T-helper 2 cell treated with Interferon-gamma antibody and Interleukin-4, amounts not matched to agents 5 μg/mL and 100 μg/mL, for 36 hours (primary cell): ENCODE measurements at regions not wholly inside any gene's neighbourhood (a gene's known extent, or its start where the extent isn't known, plus 50 kb on each side); places are given as distances from the start of the nearest gene placed in this dataset.

Experiments used
- DNase-seq: peaks from one replicate; pipeline ENCODE4 v3.0.0; 2021; ENCODE audit warnings: low spot score
- H3K27ac Mint-ChIP-seq: one replicate; pipeline ENCODE4 v1.8.0; 2021; ENCODE audit warnings: mild to moderate bottlenecking, mixed read lengths
- H3K27me3 Mint-ChIP-seq: one replicate; pipeline ENCODE4 v1.8.0; 2021; ENCODE audit warnings: low read depth, mixed read lengths
- H3K36me3 Mint-ChIP-seq: one replicate; pipeline ENCODE4 v1.8.0; 2021; ENCODE audit warnings: low read depth, mixed read lengths
- H3K4me1 Mint-ChIP-seq: one replicate; pipeline ENCODE4 v1.8.0; 2021; ENCODE audit warnings: low read depth, mixed read lengths
- H3K4me3 Mint-ChIP-seq: one replicate; pipeline ENCODE4 v1.8.0; 2022; ENCODE audit warnings: mild to moderate bottlenecking, moderate library complexity, mixed read lengths
- H3K9me3 Mint-ChIP-seq: one replicate; pipeline ENCODE4 v1.8.0; 2021; ENCODE audit warnings: mixed read lengths

DNA sequence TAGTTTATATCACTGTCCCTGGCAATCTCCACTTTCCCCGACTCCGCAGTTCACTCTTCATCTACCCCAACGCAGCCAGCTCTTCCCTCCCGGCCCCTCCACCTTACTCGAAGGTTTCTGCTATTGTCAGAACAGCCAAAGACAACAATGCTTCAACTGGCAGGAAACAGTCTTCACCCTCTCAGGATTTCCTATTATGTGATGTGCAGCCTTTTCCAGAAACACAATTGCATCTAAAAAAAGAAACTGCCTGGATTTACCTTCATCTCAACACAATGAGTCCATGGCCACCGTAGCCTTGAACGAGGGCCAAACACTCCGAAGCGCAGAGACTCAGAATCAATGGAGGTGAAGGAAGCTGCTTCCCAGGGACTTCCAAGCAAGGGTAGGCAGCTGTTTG, 182.1 kb upstream of the TSC22D2 start:
- Mint-ChIP-seq H3K36me3 (no peaks in the 10 kb centered on the region), H3K27ac (no peak overlapping the region), H3K4me1 (peaks cover 1% of the 10 kb centered on the region), H3K9me3 (no peaks in the 10 kb centered on the region), H3K27me3 (peaks cover 45% of the 10 kb centered on the region), H3K4me3 (no peak overlapping the region)
- no peak for DNase-seq

DNA sequence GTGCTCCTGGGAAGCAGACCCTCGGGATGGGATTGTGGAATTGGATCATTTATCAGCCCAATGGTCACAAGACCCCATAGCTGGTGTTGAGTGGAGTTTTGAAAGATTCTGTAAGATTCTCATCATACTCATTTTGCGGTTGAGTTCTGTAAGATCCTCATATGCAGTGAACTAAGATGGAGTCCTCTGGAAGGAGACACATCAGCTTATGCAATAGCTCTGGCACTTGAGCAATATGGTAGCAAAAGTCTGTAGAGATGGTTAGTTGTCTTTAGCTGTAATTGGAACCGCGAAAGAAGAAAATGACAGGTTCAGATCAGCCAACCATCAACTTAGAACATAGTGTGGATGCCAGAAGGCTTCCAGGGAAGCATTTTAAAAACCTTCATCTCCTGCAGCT, 184.5 kb upstream of the TSC22D2 start:
- peaks cover 1% of the 10 kb centered on the region for H3K4me1 Mint-ChIP-seq
- no peaks in the 10 kb centered on the region for H3K9me3 Mint-ChIP-seq
- no peak for DNase-seq
- H3K4me3 Mint-ChIP-seq, result no peak overlapping the region
- H3K27me3 Mint-ChIP-seq, result peaks cover 49% of the 10 kb centered on the region
- no peaks in the 10 kb centered on the region for H3K36me3 Mint-ChIP-seq
- no peak overlapping the region for H3K27ac Mint-ChIP-seq

GRCh38 chr3:150222691-150223489, 185.2 kb upstream of the TSC22D2 start:
- peaks cover 1% of the 10 kb centered on the region for H3K4me1 Mint-ChIP-seq
- H3K4me3 Mint-ChIP-seq, result no peak overlapping the region
- no peaks in the 10 kb centered on the region for H3K36me3 Mint-ChIP-seq
- no peaks in the 10 kb centered on the region for H3K9me3 Mint-ChIP-seq
- no peak overlapping the region for H3K27ac Mint-ChIP-seq
- no peak for DNase-seq
- H3K27me3 Mint-ChIP-seq, result peaks cover 50% of the 10 kb centered on the region

DNA sequence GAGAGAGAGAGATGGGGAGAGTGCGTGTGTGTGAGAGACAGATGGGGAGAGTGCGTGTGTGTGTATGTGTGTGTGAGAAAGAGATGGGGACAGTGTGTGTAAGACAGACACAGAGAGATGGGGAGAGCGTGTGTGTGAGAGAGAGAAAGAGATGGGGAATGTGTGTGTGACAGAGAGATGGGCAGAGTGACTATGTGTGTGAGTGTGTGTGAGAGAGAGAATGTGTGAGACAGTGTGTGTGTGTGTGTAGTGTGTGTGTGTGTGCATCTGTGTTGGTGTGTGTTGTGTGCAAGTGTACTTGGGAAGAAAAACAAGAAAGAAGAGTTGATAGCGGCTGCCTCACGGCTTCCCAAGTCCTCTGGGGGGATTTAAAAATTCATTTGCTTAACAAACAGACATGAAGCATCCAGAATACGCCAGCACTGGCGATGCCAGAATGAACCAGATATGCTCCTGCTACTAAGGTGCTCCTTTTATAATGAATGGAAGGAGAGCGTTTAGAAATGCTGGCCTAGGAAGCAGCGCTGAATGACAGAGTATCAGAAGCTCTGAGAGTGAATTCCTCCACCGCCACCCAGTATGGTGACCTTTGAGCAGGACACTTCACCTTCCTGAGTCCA, 186.1 kb upstream of the TSC22D2 start:
- no peak for DNase-seq
- Mint-ChIP-seq H3K4me3 (no peak overlapping the region), H3K27me3 (peaks cover 50% of the 10 kb centered on the region), H3K27ac (no peak overlapping the region), H3K36me3 (no peaks in the 10 kb centered on the region), H3K4me1 (peaks cover 1% of the 10 kb centered on the region), H3K9me3 (no peaks in the 10 kb centered on the region)

DNA sequence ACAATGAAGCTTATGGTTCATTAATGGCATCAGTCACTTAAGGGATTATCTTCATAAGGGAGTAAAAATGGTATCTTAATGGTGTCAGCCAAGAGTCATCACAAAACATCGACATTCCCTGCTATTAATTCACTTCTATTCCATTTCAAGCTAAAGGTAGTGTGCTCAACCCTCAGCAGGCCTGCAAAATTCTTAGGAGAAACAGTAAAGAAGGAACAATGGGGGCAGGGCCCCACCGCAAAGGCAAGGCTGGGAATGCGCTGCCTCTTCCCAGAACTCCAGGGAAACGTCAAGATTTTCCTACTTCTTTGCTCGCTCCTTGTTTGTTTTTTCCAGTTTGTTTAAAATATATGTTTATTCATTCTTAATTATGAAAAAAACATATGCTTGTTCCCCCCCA, 187.3 kb upstream of the TSC22D2 start:
- H3K9me3 Mint-ChIP-seq, result no peaks in the 10 kb centered on the region
- H3K27me3 Mint-ChIP-seq, result peaks cover 46% of the 10 kb centered on the region
- no peak overlapping the region for H3K27ac Mint-ChIP-seq
- H3K4me1 Mint-ChIP-seq, result peaks cover 1% of the 10 kb centered on the region
- no peak for DNase-seq
- H3K4me3 Mint-ChIP-seq, result no peak overlapping the region
- no peaks in the 10 kb centered on the region for H3K36me3 Mint-ChIP-seq

DNA sequence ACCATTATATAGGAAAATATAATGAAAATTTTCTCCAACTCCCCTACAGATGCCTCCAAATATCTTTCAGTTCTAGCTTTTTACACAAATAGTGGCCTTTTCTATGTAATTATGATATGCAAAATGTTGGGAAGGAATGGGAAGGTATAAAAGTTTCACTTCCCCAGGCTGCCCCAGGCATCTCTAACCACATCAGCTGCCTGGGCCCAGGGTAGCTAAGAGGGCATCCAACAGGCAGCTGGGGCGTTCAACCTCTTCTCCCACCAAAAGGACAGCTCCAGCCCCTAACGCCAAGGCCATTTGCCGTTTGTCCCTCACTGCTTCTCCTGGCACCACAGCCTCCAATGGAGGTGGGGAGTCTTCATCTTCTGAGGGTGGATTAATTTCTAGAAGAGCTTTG, 188.1 kb upstream of the TSC22D2 start:
- no peaks in the 10 kb centered on the region for H3K36me3 Mint-ChIP-seq
- peaks cover 1% of the 10 kb centered on the region for H3K4me1 Mint-ChIP-seq
- no peaks in the 10 kb centered on the region for H3K9me3 Mint-ChIP-seq
- DNase-seq, result no peak
- H3K27me3 Mint-ChIP-seq, result peaks cover 44% of the 10 kb centered on the region
- H3K4me3 Mint-ChIP-seq, result no peak overlapping the region
- H3K27ac Mint-ChIP-seq, result no peak overlapping the region

DNA sequence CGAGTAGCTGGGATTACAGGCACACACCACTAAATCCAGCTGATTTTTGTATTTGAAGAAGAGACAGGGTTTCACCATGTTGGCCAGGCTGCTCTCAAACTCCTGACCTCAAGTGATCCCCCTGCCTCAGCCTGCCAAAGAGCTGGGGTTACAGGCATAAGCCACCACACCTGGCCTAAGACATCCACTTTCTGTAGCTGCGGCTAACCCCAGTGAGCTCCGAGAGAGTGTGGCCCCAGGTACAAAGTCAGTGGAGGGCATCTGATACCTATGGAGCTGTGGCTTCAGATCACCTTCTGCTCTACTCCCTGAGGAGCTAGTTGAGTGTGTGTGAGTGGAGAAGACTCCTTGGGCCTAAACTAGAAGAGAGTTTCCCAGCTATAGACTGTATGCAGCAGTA, 189.3 kb upstream of the TSC22D2 start:
- Mint-ChIP-seq H3K36me3 (no peaks in the 10 kb centered on the region), H3K27me3 (peaks cover 34% of the 10 kb centered on the region), H3K4me1 (peaks cover 1% of the 10 kb centered on the region), H3K27ac (no peak overlapping the region), H3K9me3 (no peaks in the 10 kb centered on the region), H3K4me3 (no peak overlapping the region)
- DNase-seq, result no peak

GRCh38 chr3:150218236-150218635, 189.9 kb upstream of the TSC22D2 start:
- Mint-ChIP-seq H3K4me1 (peaks cover 1% of the 10 kb centered on the region), H3K27me3 (peaks cover 29% of the 10 kb centered on the region), H3K36me3 (no peaks in the 10 kb centered on the region), H3K4me3 (no peak overlapping the region), H3K27ac (no peak overlapping the region), H3K9me3 (no peaks in the 10 kb centered on the region)
- no peak for DNase-seq

DNA sequence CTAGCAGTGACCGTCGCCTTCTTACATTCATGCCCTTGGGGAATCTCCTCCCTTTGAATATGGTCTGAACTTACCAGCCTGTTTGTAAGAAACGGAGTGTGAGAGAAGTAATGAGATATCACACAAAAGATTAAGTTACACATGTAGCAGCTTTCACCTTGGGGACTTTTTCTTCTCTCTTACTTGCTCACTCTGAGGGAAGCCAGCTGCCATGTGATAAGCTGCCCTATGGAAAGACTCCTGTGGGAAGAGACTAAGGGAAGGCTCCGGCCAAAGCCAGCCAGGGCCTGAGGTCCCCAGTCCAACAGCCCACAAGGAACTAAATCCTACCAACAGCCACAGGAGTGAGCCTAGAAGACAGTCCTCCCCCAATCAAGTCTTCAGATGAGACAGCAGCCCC, 190.4 kb upstream of the TSC22D2 start:
- no peaks in the 10 kb centered on the region for H3K36me3 Mint-ChIP-seq
- peaks cover 27% of the 10 kb centered on the region for H3K27me3 Mint-ChIP-seq
- H3K9me3 Mint-ChIP-seq, result no peaks in the 10 kb centered on the region
- peaks cover 1% of the 10 kb centered on the region for H3K4me1 Mint-ChIP-seq
- no peak overlapping the region for H3K4me3 Mint-ChIP-seq
- no peak overlapping the region for H3K27ac Mint-ChIP-seq
- no peak for DNase-seq

DNA sequence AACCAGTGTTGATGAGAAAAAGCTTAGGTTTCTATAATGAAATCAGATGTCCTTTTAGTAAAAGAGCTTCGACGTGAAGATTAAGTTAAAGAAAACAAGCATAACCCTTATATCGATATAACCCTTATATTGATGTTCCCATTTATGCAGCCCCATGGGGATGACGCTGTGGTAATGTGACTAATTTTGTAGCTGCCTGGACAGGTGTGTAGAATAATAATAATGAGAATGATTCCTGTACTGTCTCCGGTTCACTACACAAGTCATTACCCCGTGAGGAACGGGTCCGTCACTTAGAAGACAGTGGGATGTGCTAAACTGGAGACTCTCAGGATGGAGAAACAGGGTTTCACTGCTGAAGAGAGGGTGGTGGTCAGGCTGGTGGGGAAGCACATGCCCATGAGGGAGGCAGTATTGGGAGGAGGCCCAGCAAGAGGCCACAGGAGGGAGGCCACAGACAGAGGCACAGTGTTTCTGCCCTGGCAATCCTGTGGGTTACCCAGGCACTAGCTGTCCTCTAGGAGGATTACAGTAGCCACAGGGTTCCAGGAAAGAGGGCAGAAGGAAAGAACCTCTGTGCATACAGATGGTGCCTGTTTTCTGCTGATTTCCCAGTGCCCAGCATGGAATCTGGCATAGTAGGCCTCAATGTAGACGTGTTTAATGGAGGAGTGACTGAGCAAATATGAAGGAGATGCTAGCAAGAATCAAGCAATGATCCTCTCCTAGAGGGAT, 191.1 kb upstream of the TSC22D2 start:
- H3K36me3 Mint-ChIP-seq, result no peaks in the 10 kb centered on the region
- H3K27me3 Mint-ChIP-seq, result peaks cover 27% of the 10 kb centered on the region
- peaks cover 1% of the 10 kb centered on the region for H3K4me1 Mint-ChIP-seq
- no peak for DNase-seq
- H3K9me3 Mint-ChIP-seq, result no peaks in the 10 kb centered on the region
- H3K4me3 Mint-ChIP-seq, result no peak overlapping the region
- H3K27ac Mint-ChIP-seq, result no peak overlapping the region

DNA sequence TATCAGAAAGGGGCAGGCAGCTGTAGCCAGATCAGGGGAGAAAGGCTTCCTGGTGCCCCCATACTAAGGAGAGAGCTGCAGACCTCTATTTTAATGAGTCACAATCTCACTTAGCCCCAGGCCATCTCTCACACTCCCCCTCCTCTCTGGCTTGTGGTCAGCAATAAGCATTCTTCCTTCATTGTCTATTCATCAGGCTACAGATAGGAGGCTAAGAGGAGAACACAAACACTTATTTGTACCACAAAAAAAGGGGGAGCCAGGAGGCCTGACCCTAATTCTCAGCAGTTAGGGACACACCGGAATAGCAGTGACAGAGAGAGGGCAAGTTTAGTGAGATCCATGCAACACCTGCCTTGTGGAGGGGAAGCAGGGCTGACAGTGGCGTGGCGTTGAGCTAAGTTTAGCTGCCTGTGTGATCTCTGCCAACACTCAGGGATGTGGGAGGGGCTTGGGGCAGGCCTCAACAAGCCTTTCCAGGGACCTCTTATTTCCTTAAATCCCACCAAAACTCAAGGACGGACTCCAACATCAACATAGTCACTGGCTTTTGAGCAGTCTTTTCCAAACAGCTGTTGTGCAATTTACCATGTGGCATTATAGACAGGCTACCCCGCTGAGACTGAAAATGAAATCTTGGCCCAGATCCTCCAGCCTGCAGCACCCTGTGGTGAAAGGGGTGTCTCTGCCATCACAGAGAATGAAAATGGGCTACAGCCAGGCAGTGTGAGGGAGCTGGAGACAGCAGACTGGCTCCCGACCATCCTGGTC, 191.9 kb upstream of the TSC22D2 start:
- H3K36me3 Mint-ChIP-seq, result no peaks in the 10 kb centered on the region
- H3K9me3 Mint-ChIP-seq, result no peaks in the 10 kb centered on the region
- H3K4me1 Mint-ChIP-seq, result peaks cover 1% of the 10 kb centered on the region
- H3K27ac Mint-ChIP-seq, result no peak overlapping the region
- H3K4me3 Mint-ChIP-seq, result no peak overlapping the region
- peaks cover 22% of the 10 kb centered on the region for H3K27me3 Mint-ChIP-seq
- no peak for DNase-seq

DNA sequence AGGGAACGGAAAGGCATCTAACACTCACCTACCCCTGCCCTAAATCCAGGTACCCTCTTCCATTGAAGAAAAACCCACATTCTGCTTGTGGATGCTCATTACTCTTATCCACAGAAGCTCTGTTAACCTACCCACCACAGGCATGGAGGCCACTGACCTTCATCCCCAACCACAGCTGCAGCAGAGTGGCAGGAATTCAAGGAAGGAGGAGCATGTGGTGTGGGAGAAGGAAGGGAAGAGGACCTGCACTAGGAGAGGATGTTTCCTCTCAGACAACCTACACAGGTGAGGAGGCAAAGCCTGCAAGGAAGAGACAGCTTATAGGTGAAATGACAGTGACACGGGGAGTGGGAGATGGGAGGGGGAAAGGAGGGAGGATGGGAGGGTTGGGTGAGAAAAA, 192.5 kb upstream of the TSC22D2 start:
- peaks cover 19% of the 10 kb centered on the region for H3K27me3 Mint-ChIP-seq
- H3K27ac Mint-ChIP-seq, result peak overlapping the region; percentile 7
- no peaks in the 10 kb centered on the region for H3K36me3 Mint-ChIP-seq
- no peaks in the 10 kb centered on the region for H3K4me1 Mint-ChIP-seq
- no peak overlapping the region for H3K4me3 Mint-ChIP-seq
- H3K9me3 Mint-ChIP-seq, result no peaks in the 10 kb centered on the region
- DNase-seq, result no peak

GRCh38 chr3:150213577-150213976, 194.5 kb upstream of the TSC22D2 start:
- H3K27ac Mint-ChIP-seq, result no peak overlapping the region
- H3K36me3 Mint-ChIP-seq, result no peaks in the 10 kb centered on the region
- no peak overlapping the region for H3K4me3 Mint-ChIP-seq
- DNase-seq, result no peak
- no peaks in the 10 kb centered on the region for H3K9me3 Mint-ChIP-seq
- peaks cover 9% of the 10 kb centered on the region for H3K27me3 Mint-ChIP-seq
- no peaks in the 10 kb centered on the region for H3K4me1 Mint-ChIP-seq
